ENCODE measurements at regions not wholly inside any gene's neighbourhood (a gene's known extent, or its start where the extent isn't known, plus 50 kb on each side); places are given as distances from the start of the nearest gene placed in this dataset.

DNA sequence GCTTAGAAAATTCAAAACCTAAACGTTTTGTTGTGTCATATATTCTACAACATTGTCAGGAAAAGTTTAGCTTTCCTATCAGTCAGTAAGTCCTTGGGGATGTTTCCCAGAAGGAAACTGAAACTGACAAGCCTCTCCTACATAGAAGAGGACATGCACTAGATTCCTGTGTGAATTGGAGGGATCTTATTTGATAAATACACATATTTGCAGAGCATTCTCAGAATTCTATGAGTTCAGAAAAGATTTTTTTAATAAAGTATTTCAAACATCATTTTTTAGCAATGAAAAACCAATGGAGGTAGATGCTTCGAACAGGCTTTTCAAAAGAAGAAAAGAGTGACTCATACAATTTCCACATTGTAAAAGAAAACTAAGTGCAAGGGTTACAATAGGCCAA, 1706.7 kb downstream of the SUCLG1 start:
- TF ChIP-seq POLR2A (IDR thresholded peaks at IDR 0.05; ENCODE audit: low read length), result no peak
- no peak for TF ChIP-seq GATA1 (IDR thresholded peaks at IDR 0.05; ENCODE audit: low read depth, low read length)
